Panc1 (cell line): ENCODE measurements at regions not wholly inside any gene's neighbourhood (a gene's known extent, or its start where the extent isn't known, plus 50 kb on each side); places are given as distances from the start of the nearest gene placed in this dataset.

ENCODE experiments used
- ATAC-seq: fragments of 200-7000 bp; cut with Tn5 transposase; 2 replicates; pipeline ENCODE4 v1.9.1; 2020; ENCODE audit warnings: mild to moderate bottlenecking, moderate library complexity
- BruUV-seq: library from RNA; stranded (reverse); fragments of 400-500 nt; replicated peaks from 2 replicates; lab custom pipeline; 2021; lab: Mats Ljungman, UMichigan
- CTCF ChIA-PET: fragments of 300-600 bp; sonication (Branson Sonifier 250); formaldehyde crosslinking; loops from one replicate; lab custom pipeline; 2022; ENCODE audit warnings: antibody characterized with exemption; lab: Charles Lee
- POLR2A ChIA-PET: fragments of 300-600 bp; sonication (Branson Sonifier 250); formaldehyde crosslinking; loops from one replicate; lab custom pipeline; 2022; ENCODE audit warnings: antibody characterized with exemption; lab: Charles Lee
- DNase-seq: peaks from one replicate; pipeline ENCODE4 v3.0.0-alpha.2; 2010; ENCODE audit warnings: low read depth, low spot score
- H3K27ac ChIP-seq: 2 replicates; pipeline ENCODE4 v1.5.1; 2011; ENCODE audit warnings: mild to moderate bottlenecking, low read length, inconsistent platforms
- H3K27me3 ChIP-seq: fragments of 200-500 bp; sonication (Bioruptor generic); 2 replicates; pipeline ENCODE4 v1.6.0; 2014; ENCODE audit warnings: low read length, inconsistent platforms; ENCODE audit not compliant: control insufficient read depth, insufficient read depth
- H3K36me3 ChIP-seq: fragments of 200-500 bp; sonication (Bioruptor generic); 2 replicates; pipeline ENCODE4 v1.5.1; 2014; ENCODE audit warnings: inconsistent platforms, mild to moderate bottlenecking, low read length, moderate library complexity; ENCODE audit not compliant: control insufficient read depth, insufficient read depth
- H3K4me1 ChIP-seq: 2 replicates; pipeline ENCODE4 v1.5.1; 2011; ENCODE audit warnings: inconsistent platforms, mild to moderate bottlenecking, low read length, moderate library complexity; ENCODE audit not compliant: control insufficient read depth, insufficient read depth
- H3K4me3 ChIP-seq, 2 experiments: 2 replicates each; pipeline ENCODE4 v1.5.1; 2011 to 2012; ENCODE audit warnings: low read depth in 2 of 2, low read length in 2 of 2, mild to moderate bottlenecking in 2 of 2, inconsistent platforms in 1 of 2, moderate library complexity in 1 of 2
- H3K9me3 ChIP-seq: fragments of 200-500 bp; sonication (Bioruptor generic); 2 replicates; pipeline ENCODE4 v1.5.1; 2014; ENCODE audit warnings: low read depth, mild to moderate bottlenecking, inconsistent platforms, low read length, moderate library complexity; ENCODE audit not compliant: control insufficient read depth, insufficient read depth
- CTCF ChIP-seq: fragments of 450-650 bp; IDR thresholded peaks from 2 replicates; pipeline ENCODE4 v1.5.1; 2017; ENCODE audit warnings: mild to moderate bottlenecking
- POLR2AphosphoS5 ChIP-seq: IDR thresholded peaks from 2 replicates; pipeline ENCODE4 v1.6.1; 2012; ENCODE audit warnings: mild to moderate bottlenecking, low read depth, low read length, moderate library complexity
- SIN3A ChIP-seq: IDR thresholded peaks from 2 replicates; pipeline ENCODE4 v1.6.1; 2012; ENCODE audit warnings: low read depth, mild to moderate bottlenecking, low read length, moderate library complexity, borderline replicate concordance; ENCODE audit not compliant: insufficient read depth
- TCF7L2 ChIP-seq: IDR thresholded peaks from 2 replicates; pipeline ENCODE4 v1.6.1; 2011; ENCODE audit warnings: mild to moderate bottlenecking, low read depth, low read length, inconsistent platforms
- in situ Hi-C: cut with HindIII; loops from 2 replicates; pipeline ENCODE4 v1.10.0; 2016; ENCODE audit warnings: low sequenced_read_pairs, low pct_unique_long_range_greater_than_20kb
- intact Hi-C: fragments of 100-400 bp; cut with micrococcal nuclease; formaldehyde crosslinking; loops from one replicate; pipeline ENCODE4 v1.10.0; 2022; ENCODE audit not compliant: unreplicated experiment
- TF ChIP-seq, protein P1 (sequence below), 2 experiments: IDR thresholded peaks; 2 replicates each; pipeline ENCODE4 v1.6.1; 2011 to 2012; ENCODE audit warnings: low read depth in 2 of 2, control low read depth in 1 of 2, low read length in 1 of 2, mild to moderate bottlenecking in 1 of 2, moderate library complexity in 1 of 2; ENCODE audit not compliant: insufficient read depth in 1 of 2

- Histone ChIP-seq H3K27me3 (no peaks in the 10 kb centered on the region), H3K4me3 (no peak overlapping the region), H3K4me1 (no peaks in the 10 kb centered on the region), H3K9me3 (no peaks in the 10 kb centered on the region), H3K36me3 (no peaks in the 10 kb centered on the region), H3K27ac (no peak overlapping the region)
- no TSS peak for BruUV-seq
- ATAC-seq (no peak), DNase-seq (no peak)
- ChIA-PET CTCF (no interaction called here), POLR2A (no interaction called here)
- intact Hi-C loops = no loop called here
- in situ Hi-C loops = no loop called here
- TF ChIP-seq TCF7L2 (no peak), POLR2AphosphoS5 (no peak), CTCF (no peak), SIN3A (no peak)
- TF ChIP-seq, protein P1, sequence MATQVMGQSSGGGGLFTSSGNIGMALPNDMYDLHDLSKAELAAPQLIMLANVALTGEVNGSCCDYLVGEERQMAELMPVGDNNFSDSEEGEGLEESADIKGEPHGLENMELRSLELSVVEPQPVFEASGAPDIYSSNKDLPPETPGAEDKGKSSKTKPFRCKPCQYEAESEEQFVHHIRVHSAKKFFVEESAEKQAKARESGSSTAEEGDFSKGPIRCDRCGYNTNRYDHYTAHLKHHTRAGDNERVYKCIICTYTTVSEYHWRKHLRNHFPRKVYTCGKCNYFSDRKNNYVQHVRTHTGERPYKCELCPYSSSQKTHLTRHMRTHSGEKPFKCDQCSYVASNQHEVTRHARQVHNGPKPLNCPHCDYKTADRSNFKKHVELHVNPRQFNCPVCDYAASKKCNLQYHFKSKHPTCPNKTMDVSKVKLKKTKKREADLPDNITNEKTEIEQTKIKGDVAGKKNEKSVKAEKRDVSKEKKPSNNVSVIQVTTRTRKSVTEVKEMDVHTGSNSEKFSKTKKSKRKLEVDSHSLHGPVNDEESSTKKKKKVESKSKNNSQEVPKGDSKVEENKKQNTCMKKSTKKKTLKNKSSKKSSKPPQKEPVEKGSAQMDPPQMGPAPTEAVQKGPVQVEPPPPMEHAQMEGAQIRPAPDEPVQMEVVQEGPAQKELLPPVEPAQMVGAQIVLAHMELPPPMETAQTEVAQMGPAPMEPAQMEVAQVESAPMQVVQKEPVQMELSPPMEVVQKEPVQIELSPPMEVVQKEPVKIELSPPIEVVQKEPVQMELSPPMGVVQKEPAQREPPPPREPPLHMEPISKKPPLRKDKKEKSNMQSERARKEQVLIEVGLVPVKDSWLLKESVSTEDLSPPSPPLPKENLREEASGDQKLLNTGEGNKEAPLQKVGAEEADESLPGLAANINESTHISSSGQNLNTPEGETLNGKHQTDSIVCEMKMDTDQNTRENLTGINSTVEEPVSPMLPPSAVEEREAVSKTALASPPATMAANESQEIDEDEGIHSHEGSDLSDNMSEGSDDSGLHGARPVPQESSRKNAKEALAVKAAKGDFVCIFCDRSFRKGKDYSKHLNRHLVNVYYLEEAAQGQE (IDR thresholded peaks at IDR 0.05; ENCODE audit: insufficient read depth in 1 of 2, low read depth in 2 of 2, low read length in 1 of 2) = no peak
Measured at GRCh38 chr4:105061731-105062130, 84.9 kb upstream of the TET2 start.

- intact Hi-C loops = no loop called here
- CTCF ChIA-PET = no interaction called here
- H3K27ac ChIP-seq = no peak overlapping the region
- no TSS peak for BruUV-seq
- in situ Hi-C loops = no loop called here
- DNase-seq (no peak), ATAC-seq (no peak)
- no peaks in the 10 kb centered on the region for H3K36me3 ChIP-seq
- H3K4me1 ChIP-seq = no peaks in the 10 kb centered on the region
- H3K4me3 ChIP-seq = no peak overlapping the region
- TF ChIP-seq SIN3A = no peak
- TF ChIP-seq CTCF = no peak
- TF ChIP-seq POLR2AphosphoS5 = no peak
- TF ChIP-seq, protein P1 (IDR thresholded peaks at IDR 0.05; ENCODE audit: insufficient read depth in 1 of 2, low read depth in 2 of 2, low read length in 1 of 2) = no peak
- no peak for TF ChIP-seq TCF7L2
- no peaks in the 10 kb centered on the region for H3K27me3 ChIP-seq
- no peaks in the 10 kb centered on the region for H3K9me3 ChIP-seq
- POLR2A ChIA-PET = no interaction called here
Measured at GRCh38 chr4:105066401-105066800, 80.3 kb upstream of the TET2 start.
